Rectal smooth muscle tissue (tissue), 1 donor: ENCODE measurements at regions not wholly inside any gene's neighbourhood (a gene's known extent, or its start where the extent isn't known, plus 50 kb on each side); places are given as distances from the start of the nearest gene placed in this dataset.

Source experiments
- H3K27ac ChIP-seq: one replicate; pipeline ENCODE4 v1.7.0; 2013; ENCODE audit warnings: low read depth, low read length, inconsistent platforms
- H3K27me3 ChIP-seq: one replicate; pipeline ENCODE4 v1.7.0; 2013; ENCODE audit warnings: low read length; ENCODE audit not compliant: control insufficient read depth, insufficient read depth
- H3K36me3 ChIP-seq: one replicate; pipeline ENCODE4 v1.7.0; 2013; ENCODE audit warnings: low read length; ENCODE audit not compliant: control insufficient read depth, insufficient read depth
- H3K4me1 ChIP-seq: one replicate; pipeline ENCODE4 v1.7.0; 2013; ENCODE audit warnings: low read length; ENCODE audit not compliant: control insufficient read depth, insufficient read depth
- H3K4me3 ChIP-seq: one replicate; pipeline ENCODE4 v1.7.0; 2013; ENCODE audit warnings: low read length
- H3K9ac ChIP-seq: one replicate; pipeline ENCODE4 v1.7.0; 2013; ENCODE audit warnings: low read length

DNA sequence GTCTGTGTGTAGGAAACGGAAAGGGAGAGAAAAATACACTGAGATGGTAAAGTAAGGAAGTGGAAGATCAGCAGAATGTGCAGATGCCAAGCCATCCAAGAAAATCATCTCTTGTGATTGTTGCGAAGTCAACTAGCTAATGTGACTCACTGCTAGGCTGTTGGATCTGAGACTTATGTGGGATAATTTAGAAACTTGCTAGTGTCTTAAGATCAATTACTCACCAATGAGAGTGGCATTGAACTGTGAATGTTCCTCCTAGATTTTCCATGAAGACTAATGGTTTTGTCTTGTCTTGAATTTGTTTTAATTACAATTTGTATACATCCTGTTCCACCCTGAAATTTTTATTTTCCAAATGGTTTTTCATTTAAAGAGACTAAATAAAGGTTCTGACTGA, 771.6 kb downstream of the EFNB2 start:
- Histone ChIP-seq H3K9ac (no peak overlapping the region), H3K36me3 (no peaks in the 10 kb centered on the region), H3K27me3 (no peaks in the 10 kb centered on the region), H3K27ac (no peak overlapping the region), H3K4me3 (no peak overlapping the region), H3K4me1 (no peaks in the 10 kb centered on the region)

DNA sequence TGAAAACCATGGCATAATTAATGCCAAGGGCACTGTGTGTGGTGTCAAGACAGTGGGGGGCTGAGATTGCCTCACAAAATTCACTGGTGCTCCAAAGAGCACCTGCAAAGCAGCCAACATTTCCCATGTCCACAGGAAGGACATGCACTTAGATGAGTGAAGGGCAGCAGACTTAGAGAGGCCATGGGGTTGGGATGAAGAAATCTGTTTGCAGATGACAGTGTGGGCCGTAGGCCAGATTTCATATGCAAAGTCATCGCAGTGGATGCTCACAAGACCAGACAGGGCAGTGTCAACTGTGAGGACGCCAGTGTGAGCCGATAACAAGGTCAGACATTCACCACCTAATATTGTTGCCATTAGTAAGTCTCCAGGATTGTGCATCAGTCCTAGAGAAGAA, 773.4 kb downstream of the EFNB2 start:
- Histone ChIP-seq H3K4me3 (no peak overlapping the region), H3K36me3 (no peaks in the 10 kb centered on the region), H3K27ac (no peak overlapping the region), H3K4me1 (no peaks in the 10 kb centered on the region), H3K9ac (no peak overlapping the region), H3K27me3 (no peaks in the 10 kb centered on the region)

DNA sequence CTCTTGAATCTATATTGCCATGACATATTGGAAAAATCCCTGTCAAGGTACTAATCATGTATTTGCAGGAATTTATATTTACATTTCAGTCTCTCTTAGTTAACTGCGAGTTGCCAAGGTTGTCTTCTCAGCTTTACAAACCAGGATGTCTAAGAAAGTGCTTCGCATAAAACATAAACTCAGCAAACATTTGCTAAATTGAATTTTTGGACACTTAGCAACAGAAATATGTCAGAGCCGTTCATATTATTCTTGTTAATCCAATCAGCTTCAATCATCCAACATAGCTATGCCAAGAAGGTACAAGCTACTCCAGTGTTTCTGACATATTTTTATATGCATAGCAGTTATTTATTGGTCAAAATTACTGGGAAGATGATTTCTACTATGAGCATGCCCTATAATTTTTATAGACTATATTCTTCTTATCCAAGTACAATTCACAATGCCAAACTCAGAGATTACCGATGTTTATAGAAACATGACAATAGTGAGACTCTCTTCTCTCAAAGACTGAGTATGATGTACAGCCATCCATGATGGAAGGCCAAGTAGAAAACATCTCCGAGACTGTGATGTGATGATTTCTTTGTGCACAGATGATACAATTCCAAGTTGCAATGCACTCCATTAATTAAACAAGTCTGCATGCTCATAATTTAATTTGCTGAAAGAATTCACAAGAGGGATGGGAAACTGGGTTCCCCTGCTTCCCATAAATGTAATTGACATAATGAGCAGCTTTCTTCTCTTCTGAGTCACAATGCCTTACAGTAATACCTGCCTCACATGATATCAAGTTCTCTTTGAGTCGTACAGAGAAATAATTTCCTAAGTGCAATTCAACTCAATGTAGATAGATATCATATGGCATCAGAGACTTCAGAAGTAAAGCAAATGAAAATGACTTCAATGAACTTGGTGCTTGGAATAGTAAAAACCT, 776.3 kb downstream of the EFNB2 start:
- Histone ChIP-seq H3K27ac (no peak overlapping the region), H3K4me1 (no peaks in the 10 kb centered on the region), H3K9ac (no peak overlapping the region), H3K4me3 (no peak overlapping the region), H3K36me3 (no peaks in the 10 kb centered on the region), H3K27me3 (no peaks in the 10 kb centered on the region)

DNA sequence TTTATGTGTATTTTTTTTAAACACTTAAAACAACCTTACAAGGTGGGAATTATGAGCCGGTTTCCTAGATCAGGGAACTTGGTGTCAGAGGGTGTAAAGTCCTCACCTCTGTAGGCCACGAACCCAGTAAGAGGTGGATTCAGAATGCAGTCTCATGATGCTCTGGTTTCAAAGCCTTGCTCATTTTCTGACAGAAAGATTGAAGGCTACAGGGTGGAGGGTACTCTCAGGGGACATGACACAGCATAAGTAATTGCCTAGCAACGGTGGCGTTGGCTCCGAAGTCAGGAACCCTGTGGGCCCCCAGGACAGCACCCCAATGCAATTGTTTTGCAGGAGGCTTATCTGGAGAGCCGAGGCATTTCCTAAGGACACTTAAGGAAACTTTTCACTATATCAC, 794.7 kb downstream of the EFNB2 start:
- Histone ChIP-seq H3K36me3 (no peaks in the 10 kb centered on the region), H3K27me3 (no peaks in the 10 kb centered on the region), H3K27ac (no peak overlapping the region)

DNA sequence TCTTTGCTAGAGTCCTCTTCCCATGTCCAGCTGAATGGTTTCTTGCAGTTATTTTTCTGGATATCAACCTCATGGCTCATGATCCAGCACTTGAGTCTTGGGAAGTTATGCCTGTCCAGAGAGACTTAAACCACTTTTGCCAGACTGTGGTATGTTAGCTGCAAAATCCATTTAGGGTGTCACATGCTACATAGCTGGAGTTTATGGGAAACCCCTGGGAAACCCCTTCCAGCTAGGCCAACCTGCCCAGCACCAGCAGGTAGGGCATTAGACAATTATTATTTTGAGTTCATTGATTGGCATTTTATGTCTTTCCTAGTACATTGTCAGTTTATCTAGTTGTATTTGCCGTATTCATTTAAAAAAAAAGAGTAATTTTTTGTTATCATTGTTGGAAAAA, 797.8 kb downstream of the EFNB2 start:
- Histone ChIP-seq H3K27me3 (no peaks in the 10 kb centered on the region), H3K4me1 (no peaks in the 10 kb centered on the region), H3K9ac (no peak overlapping the region), H3K36me3 (no peaks in the 10 kb centered on the region), H3K27ac (no peak overlapping the region), H3K4me3 (no peak overlapping the region)

More for the DNA sequence above, 794.7 kb downstream of the EFNB2 start:
- no peak overlapping the region for H3K9ac ChIP-seq
- H3K4me1 ChIP-seq: no peaks in the 10 kb centered on the region
- no peak overlapping the region for H3K4me3 ChIP-seq

DNA sequence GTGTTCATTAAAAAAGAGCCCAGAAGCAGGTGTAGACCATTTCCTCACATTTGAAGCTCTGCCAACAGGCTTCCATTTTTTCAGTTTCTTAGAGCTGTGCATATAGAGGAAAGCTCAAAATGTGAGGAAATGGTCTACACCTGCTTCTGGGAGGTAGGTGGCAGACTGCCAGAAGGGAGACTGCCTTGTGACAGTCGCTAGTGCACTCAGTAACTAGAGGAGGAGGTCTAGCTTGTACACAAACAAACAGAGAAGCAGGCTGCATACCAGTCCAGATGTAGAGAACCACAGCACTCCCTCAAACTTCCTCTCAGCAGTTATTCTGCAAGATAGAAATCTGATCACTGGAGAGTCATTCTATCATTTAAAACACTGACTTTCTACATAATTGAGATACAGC, 800.2 kb downstream of the EFNB2 start:
- no peaks in the 10 kb centered on the region for H3K27me3 ChIP-seq
- H3K36me3 ChIP-seq: no peaks in the 10 kb centered on the region
- no peak overlapping the region for H3K4me3 ChIP-seq
- no peak overlapping the region for H3K27ac ChIP-seq
- no peaks in the 10 kb centered on the region for H3K4me1 ChIP-seq
- no peak overlapping the region for H3K9ac ChIP-seq

DNA sequence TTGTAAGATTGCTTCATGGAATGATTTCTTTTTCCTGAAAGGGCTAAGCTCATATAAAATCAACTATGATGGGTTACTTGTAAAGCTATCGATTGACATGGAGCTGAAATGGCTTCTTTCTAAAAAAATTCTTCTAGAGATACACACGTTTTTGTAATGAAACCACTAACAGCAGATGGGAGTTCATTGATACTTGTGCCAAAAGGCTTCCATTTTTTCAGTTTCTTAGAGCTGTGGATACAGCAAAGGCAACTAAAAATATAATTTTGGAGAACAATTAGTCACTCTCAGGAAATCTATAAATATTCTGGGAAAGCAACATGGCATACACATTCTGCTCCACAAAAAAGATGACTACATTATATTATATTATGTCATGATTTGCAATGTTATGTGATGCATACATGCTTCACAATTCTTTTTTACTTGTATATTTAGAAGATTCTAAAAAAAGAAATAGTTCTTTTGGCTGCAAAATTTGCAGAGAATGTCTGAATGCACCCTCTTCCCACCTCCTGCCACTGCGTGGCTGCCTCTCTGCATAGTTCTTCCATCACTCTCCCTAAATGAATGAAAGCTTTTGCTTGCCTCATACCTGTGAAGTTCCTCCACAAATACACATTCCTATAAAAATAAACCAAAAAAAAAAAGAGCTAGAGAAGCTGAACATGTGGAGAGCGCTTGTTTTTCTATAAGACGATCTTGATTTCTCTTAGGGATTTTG, 802.5 kb downstream of the EFNB2 start:
- no peaks in the 10 kb centered on the region for H3K27me3 ChIP-seq
- no peak overlapping the region for H3K27ac ChIP-seq
- no peaks in the 10 kb centered on the region for H3K4me1 ChIP-seq
- no peak overlapping the region for H3K9ac ChIP-seq
- no peak overlapping the region for H3K4me3 ChIP-seq
- no peaks in the 10 kb centered on the region for H3K36me3 ChIP-seq

DNA sequence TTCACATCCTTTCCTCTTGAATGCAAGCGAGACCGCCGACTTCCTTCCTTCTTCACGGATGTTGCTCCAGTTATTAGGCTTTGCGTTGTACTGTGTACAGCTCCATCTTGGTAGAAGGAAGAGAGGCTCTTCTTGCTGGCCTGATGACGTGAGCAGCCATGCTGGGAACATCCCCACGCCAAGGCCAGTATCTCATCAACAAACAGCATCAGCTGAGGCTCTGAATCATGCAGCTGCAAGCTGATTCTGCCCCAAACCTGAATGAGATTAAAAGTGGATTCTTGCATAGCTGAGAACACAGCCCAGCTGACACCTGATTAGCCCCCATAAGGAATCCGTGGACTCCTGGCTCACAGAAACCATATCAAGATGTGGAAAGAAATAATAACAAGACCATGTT, 809.6 kb downstream of the EFNB2 start:
- H3K4me3 ChIP-seq: no peak overlapping the region
- H3K9ac ChIP-seq: no peak overlapping the region
- no peaks in the 10 kb centered on the region for H3K27me3 ChIP-seq
- no peaks in the 10 kb centered on the region for H3K36me3 ChIP-seq
- no peaks in the 10 kb centered on the region for H3K4me1 ChIP-seq
- no peak overlapping the region for H3K27ac ChIP-seq

DNA sequence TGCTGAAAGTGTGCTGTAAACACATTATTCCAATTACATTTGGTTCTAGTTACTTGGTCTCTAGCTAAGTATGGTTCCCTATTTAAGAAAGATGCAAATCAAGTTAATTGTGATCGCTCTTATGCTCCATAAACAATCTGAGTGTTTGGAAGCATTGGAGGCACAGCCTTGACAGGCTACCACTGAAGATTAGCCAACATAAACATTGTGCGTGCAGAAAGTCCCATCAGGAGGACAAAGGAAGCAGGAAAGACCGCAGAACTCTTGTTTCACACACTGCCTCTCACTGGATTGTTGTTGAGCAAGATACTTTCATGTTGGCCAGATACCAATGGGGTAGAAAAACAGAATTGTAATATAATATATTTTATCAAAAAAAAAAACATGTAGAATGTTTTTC, 814.4 kb downstream of the EFNB2 start:
- H3K4me1 ChIP-seq: no peaks in the 10 kb centered on the region
- no peak overlapping the region for H3K9ac ChIP-seq
- H3K36me3 ChIP-seq: no peaks in the 10 kb centered on the region
- H3K27ac ChIP-seq: no peak overlapping the region
- H3K27me3 ChIP-seq: no peaks in the 10 kb centered on the region
- no peak overlapping the region for H3K4me3 ChIP-seq

DNA sequence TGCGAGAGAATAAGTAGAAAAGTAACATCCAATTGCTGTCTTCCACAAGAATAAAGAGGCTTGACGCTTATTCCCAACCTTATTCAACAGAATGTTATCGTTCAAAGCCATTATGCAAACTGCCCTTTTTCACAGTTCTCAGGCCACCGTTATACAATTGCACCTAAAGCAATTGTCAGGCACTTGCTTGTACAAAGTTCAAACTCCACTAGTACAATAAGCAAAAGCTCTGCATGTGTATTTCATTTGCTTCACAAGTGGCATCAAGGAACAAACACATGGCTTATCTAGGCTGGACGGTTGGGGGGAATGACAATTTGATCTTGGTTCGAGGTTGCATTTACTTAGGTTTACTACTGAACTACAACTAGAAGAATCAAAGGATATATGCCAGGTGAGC, 815.6 kb downstream of the EFNB2 start:
- Histone ChIP-seq H3K9ac (no peak overlapping the region), H3K36me3 (no peaks in the 10 kb centered on the region), H3K4me1 (no peaks in the 10 kb centered on the region), H3K4me3 (no peak overlapping the region), H3K27me3 (no peaks in the 10 kb centered on the region), H3K27ac (no peak overlapping the region)

DNA sequence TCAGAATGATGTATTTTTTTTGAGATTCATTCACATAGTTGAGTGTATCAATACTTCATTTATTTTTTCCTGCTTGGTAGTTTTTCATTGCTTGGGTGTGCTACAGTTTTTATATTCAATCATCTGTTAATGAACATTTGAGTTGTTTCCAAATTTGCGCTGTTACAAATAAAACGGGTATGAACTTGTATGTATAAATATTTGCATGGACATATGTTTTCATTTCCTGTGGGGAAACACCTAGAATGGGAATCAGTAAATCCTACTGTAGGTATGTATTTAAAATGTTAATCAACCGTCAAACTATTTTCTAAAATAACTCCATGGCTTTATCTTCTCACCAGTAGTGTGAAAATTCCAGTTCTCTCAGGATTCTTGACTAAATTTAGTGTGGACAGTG, 826.3 kb downstream of the EFNB2 start:
- no peaks in the 10 kb centered on the region for H3K27me3 ChIP-seq
- no peak overlapping the region for H3K4me3 ChIP-seq
- H3K36me3 ChIP-seq: no peaks in the 10 kb centered on the region
- H3K27ac ChIP-seq: no peak overlapping the region
- H3K9ac ChIP-seq: no peak overlapping the region
- H3K4me1 ChIP-seq: no peaks in the 10 kb centered on the region

DNA sequence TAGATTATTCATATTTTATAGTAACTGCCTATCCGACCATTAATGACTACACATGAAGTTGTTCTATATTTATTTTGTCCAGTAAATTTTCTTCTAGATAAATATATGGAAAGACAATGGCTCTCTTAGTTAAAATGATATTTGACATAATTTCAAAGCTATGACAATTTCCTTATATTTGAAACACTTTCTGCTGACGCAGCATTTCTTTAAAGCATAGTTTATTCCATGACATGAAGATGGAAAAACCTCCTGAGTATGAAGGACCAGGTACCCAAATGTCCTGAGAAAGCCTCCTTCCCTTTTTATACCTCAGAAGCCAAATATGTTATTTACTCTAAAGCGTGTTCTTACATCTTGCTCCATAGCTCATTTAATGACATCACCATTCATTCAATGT, 831.6 kb downstream of the EFNB2 start:
- no peak overlapping the region for H3K9ac ChIP-seq
- no peaks in the 10 kb centered on the region for H3K4me1 ChIP-seq
- no peak overlapping the region for H3K27ac ChIP-seq
- H3K36me3 ChIP-seq: no peaks in the 10 kb centered on the region
- H3K27me3 ChIP-seq: no peaks in the 10 kb centered on the region
- no peak overlapping the region for H3K4me3 ChIP-seq

DNA sequence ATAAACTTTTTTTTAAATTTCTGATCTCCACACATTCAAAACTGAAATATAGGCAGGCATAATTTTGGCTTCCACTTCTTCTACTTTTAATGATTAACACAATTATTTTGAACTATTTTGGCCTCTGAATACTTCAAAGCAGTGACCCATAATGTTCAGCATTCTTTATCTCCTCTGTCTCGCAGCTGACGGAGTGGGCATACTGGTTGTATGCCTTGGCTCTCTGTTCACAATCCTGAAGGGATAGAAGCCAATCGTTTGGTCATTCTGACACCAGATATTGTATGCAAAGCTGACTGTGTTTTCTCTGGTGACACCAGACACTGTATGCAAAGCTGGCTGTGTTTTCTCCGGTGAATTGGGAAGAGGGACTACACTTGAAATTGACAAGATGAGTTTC, 833.0 kb downstream of the EFNB2 start:
- Histone ChIP-seq H3K27ac (no peak overlapping the region), H3K4me3 (no peak overlapping the region), H3K4me1 (no peaks in the 10 kb centered on the region), H3K27me3 (no peaks in the 10 kb centered on the region), H3K9ac (no peak overlapping the region), H3K36me3 (no peaks in the 10 kb centered on the region)
